Parathyroid adenoma (tissue), 2 donors: ENCODE measurements at regions not wholly inside any gene's neighbourhood (a gene's known extent, or its start where the extent isn't known, plus 50 kb on each side); places are given as distances from the start of the nearest gene placed in this dataset.

Source experiments
- H2AFZ ChIP-seq: fragments of 300-600 bp; sonication (generic); one replicate; pipeline ENCODE4 v1.7.0; 2017; ENCODE audit warnings: antibody characterized with exemption, mild to moderate bottlenecking
- H3K27ac ChIP-seq: fragments of 300-600 bp; sonication (generic); one replicate; pipeline ENCODE4 v1.7.0; 2017
- H3K27me3 ChIP-seq: fragments of 300-600 bp; sonication (generic); one replicate; pipeline ENCODE4 v1.7.0; 2017; ENCODE audit warnings: low read length; ENCODE audit not compliant: control insufficient read depth, insufficient read depth
- H3K36me3 ChIP-seq: fragments of 300-600 bp; sonication (generic); one replicate; pipeline ENCODE4 v1.7.0; 2017; ENCODE audit warnings: low read length; ENCODE audit not compliant: control insufficient read depth, insufficient read depth
- H3K4me1 ChIP-seq: fragments of 300-600 bp; sonication (generic); one replicate; pipeline ENCODE4 v1.7.0; 2017; ENCODE audit warnings: control low read depth
- H3K4me2 ChIP-seq: fragments of 300-600 bp; sonication (generic); one replicate; pipeline ENCODE4 v1.7.0; 2017; ENCODE audit warnings: low read length
- H3K4me3 ChIP-seq: fragments of 300-600 bp; sonication (generic); one replicate; pipeline ENCODE4 v1.7.0; 2017; ENCODE audit warnings: low read depth, low read length
- H3K79me2 ChIP-seq: fragments of 300-600 bp; sonication (generic); one replicate; pipeline ENCODE4 v1.7.0; 2017; ENCODE audit warnings: control low read depth
- H3K9ac ChIP-seq: fragments of 300-600 bp; sonication (generic); one replicate; pipeline ENCODE4 v1.7.0; 2017; ENCODE audit warnings: mild to moderate bottlenecking
- H3K9me3 ChIP-seq: fragments of 300-600 bp; sonication (generic); one replicate; pipeline ENCODE4 v1.7.0; 2017; ENCODE audit warnings: low read length; ENCODE audit not compliant: control insufficient read depth
- CTCF ChIP-seq: fragments of 300-600 bp; sonication (generic); IDR thresholded peaks from one replicate; pipeline ENCODE4 v1.7.0; 2017; ENCODE audit warnings: antibody characterized with exemption, mild to moderate bottlenecking
- donor health status: primary hyperparathyroidism.

GRCh38 chr18:55696811-55697210, 108.8 kb upstream of the TCF4 start:
- no peaks in the 10 kb centered on the region for H3K27me3 ChIP-seq
- no peaks in the 10 kb centered on the region for H3K79me2 ChIP-seq
- no peak overlapping the region for H3K9ac ChIP-seq
- no peak overlapping the region for H3K4me3 ChIP-seq
- no peak for TF ChIP-seq CTCF
- H3K36me3 ChIP-seq = no peaks in the 10 kb centered on the region
- H3K4me1 ChIP-seq = no peaks in the 10 kb centered on the region
- no peak overlapping the region for H3K27ac ChIP-seq
- H3K4me2 ChIP-seq = no peak overlapping the region
- no peaks in the 10 kb centered on the region for H3K9me3 ChIP-seq
- no peak overlapping the region for H2AFZ ChIP-seq

- Histone ChIP-seq H3K4me2 (no peak overlapping the region), H3K4me3 (no peak overlapping the region)
- no peak for TF ChIP-seq CTCF
Observed at GRCh38 chr18:55695091-55695490, 107.1 kb upstream of the TCF4 start.

GRCh38 chr18:55694291-55694690, 106.3 kb upstream of the TCF4 start:
- Histone ChIP-seq H2AFZ (no peak overlapping the region), H3K36me3 (no peaks in the 10 kb centered on the region), H3K27ac (no peak overlapping the region), H3K9me3 (no peaks in the 10 kb centered on the region), H3K4me2 (no peak overlapping the region), H3K27me3 (no peaks in the 10 kb centered on the region), H3K4me3 (no peak overlapping the region), H3K79me2 (no peaks in the 10 kb centered on the region), H3K9ac (no peak overlapping the region), H3K4me1 (no peaks in the 10 kb centered on the region)
- no peak for TF ChIP-seq CTCF

More at GRCh38 chr18:55695091-55695490, 107.1 kb upstream of the TCF4 start:
- Histone ChIP-seq H3K36me3 (no peaks in the 10 kb centered on the region), H3K9me3 (no peaks in the 10 kb centered on the region), H3K4me1 (no peaks in the 10 kb centered on the region), H3K79me2 (no peaks in the 10 kb centered on the region), H3K27me3 (no peaks in the 10 kb centered on the region), H3K9ac (no peak overlapping the region), H2AFZ (no peak overlapping the region), H3K27ac (no peak overlapping the region)

GRCh38 chr18:55688030-55688429, 100.0 kb upstream of the TCF4 start:
- TF ChIP-seq CTCF = no peak
- no peaks in the 10 kb centered on the region for H3K4me1 ChIP-seq
- no peaks in the 10 kb centered on the region for H3K27me3 ChIP-seq
- H3K79me2 ChIP-seq = no peaks in the 10 kb centered on the region
- no peak overlapping the region for H3K4me3 ChIP-seq
- no peak overlapping the region for H3K27ac ChIP-seq
- no peak overlapping the region for H3K4me2 ChIP-seq
- H3K9me3 ChIP-seq = no peaks in the 10 kb centered on the region
- H3K9ac ChIP-seq = no peak overlapping the region
- no peak overlapping the region for H2AFZ ChIP-seq
- no peaks in the 10 kb centered on the region for H3K36me3 ChIP-seq

- Histone ChIP-seq H3K4me3 (no peak overlapping the region), H3K9ac (no peak overlapping the region), H3K4me2 (no peak overlapping the region), H3K27ac (no peak overlapping the region), H2AFZ (no peak overlapping the region), H3K9me3 (no peaks in the 10 kb centered on the region), H3K27me3 (no peaks in the 10 kb centered on the region), H3K36me3 (no peaks in the 10 kb centered on the region), H3K4me1 (no peaks in the 10 kb centered on the region), H3K79me2 (no peaks in the 10 kb centered on the region)
- TF ChIP-seq CTCF = no peak
Observed at GRCh38 chr18:55687106-55687505, 99.1 kb upstream of the TCF4 start.
